Transverse colon (tissue), 3 donors: ENCODE measurements at regions not wholly inside any gene's neighbourhood (a gene's known extent, or its start where the extent isn't known, plus 50 kb on each side); places are given as distances from the start of the nearest gene placed in this dataset.

ENCODE experiments used
- EP300 ChIP-seq: sonication (generic); formaldehyde crosslinking; IDR thresholded peaks from one replicate; pipeline ENCODE4 v1.6.1; 2017; ENCODE audit warnings: antibody characterized with exemption, low read depth
- POLR2A ChIP-seq: fragments of 450-650 bp; IDR thresholded peaks from one replicate; pipeline ENCODE4 v1.6.1; 2016; ENCODE audit warnings: antibody characterized with exemption, mild to moderate bottlenecking, moderate library complexity
- TF ChIP-seq, protein P1 (sequence below), 5 experiments: fragments of 200-600 bp in 3 of 5; fragments of 450-650 bp in 2 of 5; sonication (generic) in 3 of 5; IDR thresholded peaks; 1 replicate in 2 of 5; 2 replicates in 3 of 5; pipeline ENCODE4 v1.5.1; 2016 to 2017; ENCODE audit warnings: antibody characterized with exemption in 5 of 5, inconsistent platforms in 3 of 5, mild to moderate bottlenecking in 2 of 5, moderate library complexity in 1 of 5

DNA sequence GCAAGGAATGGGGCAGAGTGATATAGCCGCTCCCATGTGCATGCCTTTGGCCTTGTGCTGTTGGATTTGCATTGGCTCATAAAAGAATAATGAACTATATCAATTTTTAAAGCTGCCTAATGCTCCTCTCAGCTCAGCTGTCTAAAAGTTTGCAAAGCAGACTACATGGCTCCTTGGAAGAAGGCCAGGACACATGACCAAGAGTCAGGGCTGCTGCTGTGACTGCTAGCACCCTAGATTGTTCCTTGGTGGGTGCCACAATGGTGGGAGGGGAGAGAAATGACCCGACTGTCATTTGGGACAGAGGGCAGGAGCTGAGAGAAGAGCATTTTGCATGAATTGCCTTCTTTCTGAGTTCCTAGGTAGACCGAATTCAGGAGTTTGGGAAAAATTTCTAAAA is 307.9 kb downstream of the PDCD6IP start:
- TF ChIP-seq, protein P1, sequence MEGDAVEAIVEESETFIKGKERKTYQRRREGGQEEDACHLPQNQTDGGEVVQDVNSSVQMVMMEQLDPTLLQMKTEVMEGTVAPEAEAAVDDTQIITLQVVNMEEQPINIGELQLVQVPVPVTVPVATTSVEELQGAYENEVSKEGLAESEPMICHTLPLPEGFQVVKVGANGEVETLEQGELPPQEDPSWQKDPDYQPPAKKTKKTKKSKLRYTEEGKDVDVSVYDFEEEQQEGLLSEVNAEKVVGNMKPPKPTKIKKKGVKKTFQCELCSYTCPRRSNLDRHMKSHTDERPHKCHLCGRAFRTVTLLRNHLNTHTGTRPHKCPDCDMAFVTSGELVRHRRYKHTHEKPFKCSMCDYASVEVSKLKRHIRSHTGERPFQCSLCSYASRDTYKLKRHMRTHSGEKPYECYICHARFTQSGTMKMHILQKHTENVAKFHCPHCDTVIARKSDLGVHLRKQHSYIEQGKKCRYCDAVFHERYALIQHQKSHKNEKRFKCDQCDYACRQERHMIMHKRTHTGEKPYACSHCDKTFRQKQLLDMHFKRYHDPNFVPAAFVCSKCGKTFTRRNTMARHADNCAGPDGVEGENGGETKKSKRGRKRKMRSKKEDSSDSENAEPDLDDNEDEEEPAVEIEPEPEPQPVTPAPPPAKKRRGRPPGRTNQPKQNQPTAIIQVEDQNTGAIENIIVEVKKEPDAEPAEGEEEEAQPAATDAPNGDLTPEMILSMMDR (IDR thresholded peaks at IDR 0.05): no peak
- TF ChIP-seq EP300 (no peak), POLR2A (no peak)
